Panc1 (cell line): ENCODE measurements at regions not wholly inside any gene's neighbourhood (a gene's known extent, or its start where the extent isn't known, plus 50 kb on each side); places are given as distances from the start of the nearest gene placed in this dataset.

Experiments
- CTCF ChIP-seq: fragments of 450-650 bp; IDR thresholded peaks from 2 replicates; pipeline ENCODE4 v1.5.1; 2017; ENCODE audit warnings: mild to moderate bottlenecking
- REST ChIP-seq, 2 experiments: IDR thresholded peaks; 2 replicates each; pipeline ENCODE4 v1.6.1; 2011 to 2012; ENCODE audit warnings: low read depth in 2 of 2, control low read depth in 1 of 2, low read length in 1 of 2, mild to moderate bottlenecking in 1 of 2, moderate library complexity in 1 of 2; ENCODE audit not compliant: insufficient read depth in 1 of 2

GRCh38 chr6:85971238-85971637 is 328.6 kb upstream of the SYNCRIP start:
- TF ChIP-seq REST (IDR thresholded peaks at IDR 0.05; ENCODE audit: insufficient read depth in 1 of 2, low read depth in 2 of 2, low read length in 1 of 2) (no peak), CTCF (no peak)
